ENCODE measurements at regions not wholly inside any gene's neighbourhood (a gene's known extent, or its start where the extent isn't known, plus 50 kb on each side); places are given as distances from the start of the nearest gene placed in this dataset.
A peak's percentile ranks its signal among the peaks of the same experiment; 100 is the strongest.

DNA sequence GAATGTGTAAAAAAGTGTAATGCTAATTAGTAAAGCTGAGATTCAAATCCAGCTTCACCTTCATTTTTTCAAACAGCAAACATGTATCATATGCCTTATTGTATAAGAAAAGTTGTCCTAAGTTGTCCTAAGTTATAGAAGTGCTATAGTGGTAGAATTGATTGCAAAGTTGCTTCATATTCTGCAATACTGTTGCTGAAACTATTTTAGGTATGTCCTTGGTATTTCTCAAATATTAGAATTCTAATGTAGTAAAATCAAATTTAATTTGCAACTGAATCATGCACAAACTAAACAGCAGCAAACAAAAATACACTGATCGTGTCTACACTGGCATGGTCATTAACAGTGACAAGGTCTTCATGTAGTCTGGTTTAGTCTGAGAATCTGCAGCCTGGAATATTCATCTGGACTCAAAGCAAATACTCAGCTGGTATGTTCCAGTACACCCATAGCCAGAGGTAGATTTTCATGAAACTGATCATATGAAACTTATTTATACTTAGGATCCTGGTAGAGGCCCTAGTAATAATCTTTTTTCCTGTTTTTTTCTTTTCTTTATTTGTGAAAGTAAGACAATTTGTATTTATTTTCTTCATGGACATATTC lies 555.6 kb upstream of the ZEB2 start:
- Histone ChIP-seq H3K9me3 (ENCODE audit: control insufficient read depth, insufficient read depth, low read length) (no peaks in the 10 kb centered on the region), H3K36me3 (ENCODE audit: control insufficient read depth, insufficient read depth, low read length) (no peaks in the 10 kb centered on the region), H3K4me1 (ENCODE audit: control insufficient read depth, insufficient read depth, low read length) (no peaks in the 10 kb centered on the region), H3K4me3 (ENCODE audit: low read depth, low read length) (no peak overlapping the region), H3K27ac (ENCODE audit: low read depth, low read length) (no peak overlapping the region), H3K27me3 (ENCODE audit: control insufficient read depth, insufficient read depth, low read length) (no peaks in the 10 kb centered on the region)
- no peak for DNase-seq (ENCODE audit: low read depth in 4 of 6, low spot score in 6 of 6)
- no CpG with 5 or more reads among the region's 1 CpG for WGBS (ENCODE audit: insufficient coverage)

DNA sequence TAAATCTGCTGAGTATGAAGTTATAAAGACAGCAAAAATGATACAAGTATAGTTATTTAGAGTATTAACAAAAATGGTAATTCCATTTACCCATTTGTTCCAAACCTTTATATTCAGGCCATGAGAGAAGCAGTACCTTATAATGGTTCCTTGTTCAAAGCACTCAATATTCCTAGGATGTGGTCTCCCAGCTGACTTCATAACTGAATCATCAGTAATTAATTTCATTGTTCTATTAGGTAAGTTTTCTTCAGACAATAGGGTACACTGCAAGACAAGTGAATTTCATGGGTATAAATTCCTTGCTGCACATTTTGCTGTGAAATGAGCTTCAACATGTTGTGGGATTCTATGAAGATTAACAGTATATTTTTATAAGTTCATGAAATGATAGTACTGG lies 550.8 kb upstream of the ZEB2 start:
- Histone ChIP-seq H3K4me1 (ENCODE audit: control insufficient read depth, insufficient read depth, low read length) (no peaks in the 10 kb centered on the region), H3K4me3 (ENCODE audit: low read depth, low read length) (no peak overlapping the region), H3K9me3 (ENCODE audit: control insufficient read depth, insufficient read depth, low read length) (no peaks in the 10 kb centered on the region), H3K27me3 (ENCODE audit: control insufficient read depth, insufficient read depth, low read length) (no peaks in the 10 kb centered on the region), H3K27ac (ENCODE audit: low read depth, low read length) (no peak overlapping the region), H3K36me3 (ENCODE audit: control insufficient read depth, insufficient read depth, low read length) (no peaks in the 10 kb centered on the region)
- no peak for DNase-seq (ENCODE audit: low read depth in 4 of 6, low spot score in 6 of 6)

DNA sequence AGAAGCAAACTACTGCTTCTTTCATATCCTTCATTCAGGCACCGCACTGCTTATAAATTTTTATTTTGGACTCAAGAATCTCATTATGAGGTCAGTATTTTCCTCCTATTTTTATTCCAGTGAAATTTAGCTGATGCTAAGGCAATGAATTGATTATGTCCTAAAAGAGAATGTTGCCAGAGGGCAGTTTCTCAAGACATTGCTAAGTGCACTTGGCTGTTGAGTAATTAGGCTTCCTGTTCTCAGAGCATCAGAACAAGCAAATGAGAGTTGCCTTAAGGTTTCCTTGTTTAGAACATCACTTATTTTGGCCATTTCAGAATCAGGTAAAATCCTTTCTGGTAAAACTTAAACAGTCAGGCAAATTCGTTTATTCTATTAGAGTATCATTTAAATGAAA lies 548.6 kb upstream of the ZEB2 start:
- H3K9me3 ChIP-seq (ENCODE audit: control insufficient read depth, insufficient read depth, low read length): no peaks in the 10 kb centered on the region
- H3K27ac ChIP-seq (ENCODE audit: low read depth, low read length): no peak overlapping the region
- no CpG with 5 or more reads among the region's 2 CpGs for whole genome bisulfite sequencing (ENCODE audit: insufficient coverage)
- H3K36me3 ChIP-seq (ENCODE audit: control insufficient read depth, insufficient read depth, low read length): no peaks in the 10 kb centered on the region
- DNase-seq (ENCODE audit: low read depth in 4 of 6, low spot score in 6 of 6): no peak
- no peak overlapping the region for H3K4me3 ChIP-seq (ENCODE audit: low read depth, low read length)
- H3K27me3 ChIP-seq (ENCODE audit: control insufficient read depth, insufficient read depth, low read length): no peaks in the 10 kb centered on the region
- no peaks in the 10 kb centered on the region for H3K4me1 ChIP-seq (ENCODE audit: control insufficient read depth, insufficient read depth, low read length)

DNA sequence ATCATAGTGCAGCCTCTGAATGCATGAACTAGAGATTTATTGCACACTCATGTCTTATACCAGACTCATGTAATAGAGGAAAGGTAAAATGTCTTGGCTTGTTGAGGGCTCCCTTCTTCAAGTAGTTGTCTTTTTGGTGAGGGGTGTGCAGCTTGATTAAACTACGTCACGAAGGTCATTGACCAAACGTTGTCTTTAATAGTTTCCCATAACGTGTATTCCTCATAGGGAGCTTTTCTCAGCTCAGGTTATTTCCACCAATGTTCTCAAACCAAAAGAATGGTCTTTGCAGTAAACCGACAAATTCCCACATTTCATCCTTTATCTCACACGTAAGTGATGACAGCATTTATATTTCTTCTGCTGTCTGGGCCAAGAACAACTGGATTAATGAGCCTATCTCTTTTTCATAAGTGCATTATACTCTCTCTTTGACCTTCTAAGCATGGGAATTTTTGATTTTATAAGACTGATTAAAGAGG lies 547.7 kb upstream of the ZEB2 start:
- no peak for DNase-seq (ENCODE audit: low read depth in 4 of 6, low spot score in 6 of 6)
- Histone ChIP-seq H3K27me3 (ENCODE audit: control insufficient read depth, insufficient read depth, low read length) (no peaks in the 10 kb centered on the region), H3K9me3 (ENCODE audit: control insufficient read depth, insufficient read depth, low read length) (no peaks in the 10 kb centered on the region), H3K27ac (ENCODE audit: low read depth, low read length) (no peak overlapping the region), H3K4me3 (ENCODE audit: low read depth, low read length) (no peak overlapping the region), H3K36me3 (ENCODE audit: control insufficient read depth, insufficient read depth, low read length) (no peaks in the 10 kb centered on the region), H3K4me1 (ENCODE audit: control insufficient read depth, insufficient read depth, low read length) (no peaks in the 10 kb centered on the region)
- 95% methylated on average over 6 of the region's 6 CpGs for WGBS (ENCODE audit: insufficient coverage)

DNA sequence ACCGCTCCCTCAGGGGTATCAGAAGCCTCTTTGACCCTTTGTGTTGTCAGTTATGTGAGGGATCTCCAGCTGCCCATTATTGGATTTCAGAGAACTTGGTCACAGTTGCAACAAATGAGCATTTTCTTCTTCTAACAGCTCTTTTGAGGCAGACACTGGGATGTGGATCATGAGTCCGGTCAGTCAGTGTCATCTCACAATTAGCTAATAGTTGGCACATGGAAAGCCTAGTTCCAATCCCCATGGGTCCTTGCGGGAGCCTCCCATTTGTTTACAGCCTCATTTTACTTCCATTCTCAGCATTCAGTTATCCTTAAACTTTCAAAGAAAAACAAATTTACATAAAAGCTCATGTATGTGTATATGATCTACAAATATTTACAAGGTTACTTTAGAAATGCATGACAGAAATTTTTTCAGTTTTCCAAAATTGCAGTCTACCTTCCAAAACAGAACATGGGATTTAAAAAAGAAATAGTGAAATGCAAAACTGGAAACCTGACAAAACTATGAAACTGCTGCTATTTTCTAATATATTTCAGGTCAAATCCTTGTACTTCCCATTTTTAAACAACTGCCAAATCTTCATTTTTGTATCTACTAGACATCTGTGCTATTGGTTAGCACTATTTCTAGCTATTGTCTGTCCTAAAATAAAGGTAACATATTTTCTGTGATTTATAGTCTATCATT lies 547.1 kb upstream of the ZEB2 start:
- Histone ChIP-seq H3K4me3 (ENCODE audit: low read depth, low read length) (no peak overlapping the region), H3K27ac (ENCODE audit: low read depth, low read length) (no peak overlapping the region), H3K9me3 (ENCODE audit: control insufficient read depth, insufficient read depth, low read length) (no peaks in the 10 kb centered on the region), H3K27me3 (ENCODE audit: control insufficient read depth, insufficient read depth, low read length) (no peaks in the 10 kb centered on the region), H3K4me1 (ENCODE audit: control insufficient read depth, insufficient read depth, low read length) (no peaks in the 10 kb centered on the region), H3K36me3 (ENCODE audit: control insufficient read depth, insufficient read depth, low read length) (no peaks in the 10 kb centered on the region)
- no peak for DNase-seq (ENCODE audit: low read depth in 4 of 6, low spot score in 6 of 6)
- 0% methylated on average over 1 of the region's 3 CpGs for WGBS (ENCODE audit: insufficient coverage)

DNA sequence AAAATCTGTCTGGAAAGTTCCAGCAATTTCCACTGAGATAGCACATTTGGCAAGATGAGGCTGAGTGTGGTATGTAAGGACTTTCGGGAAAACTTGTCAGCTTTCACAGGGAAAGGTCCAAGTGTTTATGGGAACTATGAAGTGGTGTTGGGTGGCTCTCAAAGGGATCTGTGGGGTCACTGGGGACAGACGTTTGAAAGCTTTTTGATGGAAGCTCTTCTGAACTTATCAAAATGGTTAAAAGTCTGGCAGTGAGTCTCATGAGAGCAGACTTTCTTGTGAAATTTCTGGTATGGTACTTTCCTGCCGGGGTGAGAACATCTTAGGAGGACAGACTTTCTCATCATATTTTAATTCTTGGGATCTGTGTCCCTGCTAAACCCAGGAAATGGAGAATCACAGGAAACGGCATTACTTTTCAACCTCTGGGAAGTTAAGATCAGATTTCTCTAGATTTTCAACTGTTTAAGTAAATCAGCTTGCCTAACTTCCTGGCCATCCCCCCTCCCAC lies 546.3 kb upstream of the ZEB2 start:
- H3K27ac ChIP-seq (ENCODE audit: low read depth, low read length): no peak overlapping the region
- WGBS (ENCODE audit: insufficient coverage): 54% methylated on average over 3 of the region's 4 CpGs

DNA sequence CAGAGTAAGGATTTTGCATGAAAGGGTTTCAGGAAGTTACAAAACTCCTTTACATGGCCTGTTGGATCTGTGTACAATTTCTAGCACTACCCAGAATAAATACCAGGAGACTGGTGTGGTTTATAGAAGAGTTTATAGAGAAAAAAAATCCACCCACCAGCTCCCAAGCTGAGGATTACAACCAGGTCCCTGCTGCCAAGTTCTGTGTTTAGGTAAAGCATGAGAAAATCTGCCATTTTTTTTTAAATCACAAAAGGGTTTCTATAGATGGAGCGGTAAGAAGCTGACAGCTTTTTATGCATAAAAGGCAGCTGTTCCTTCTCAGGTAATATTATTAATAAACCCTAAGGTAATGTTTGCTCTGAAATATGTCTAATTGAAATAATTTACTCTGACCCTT lies 545.4 kb upstream of the ZEB2 start:
- no CpG with 5 or more reads among the region's 1 CpG for WGBS (ENCODE audit: insufficient coverage)
- DNase-seq (ENCODE audit: low read depth in 4 of 6, low spot score in 6 of 6): peak in 1 of 6 donors; percentile 34
- H3K4me1 ChIP-seq (ENCODE audit: control insufficient read depth, insufficient read depth, low read length): no peaks in the 10 kb centered on the region
- H3K9me3 ChIP-seq (ENCODE audit: control insufficient read depth, insufficient read depth, low read length): no peaks in the 10 kb centered on the region
- H3K36me3 ChIP-seq (ENCODE audit: control insufficient read depth, insufficient read depth, low read length): no peaks in the 10 kb centered on the region
- no peaks in the 10 kb centered on the region for H3K27me3 ChIP-seq (ENCODE audit: control insufficient read depth, insufficient read depth, low read length)
- H3K4me3 ChIP-seq (ENCODE audit: low read depth, low read length): no peak overlapping the region
- H3K27ac ChIP-seq (ENCODE audit: low read depth, low read length): no peak overlapping the region

More for the DNA sequence above, 546.3 kb upstream of the ZEB2 start:
- Histone ChIP-seq H3K27me3 (ENCODE audit: control insufficient read depth, insufficient read depth, low read length) (no peaks in the 10 kb centered on the region), H3K36me3 (ENCODE audit: control insufficient read depth, insufficient read depth, low read length) (no peaks in the 10 kb centered on the region), H3K9me3 (ENCODE audit: control insufficient read depth, insufficient read depth, low read length) (no peaks in the 10 kb centered on the region), H3K4me1 (ENCODE audit: control insufficient read depth, insufficient read depth, low read length) (no peaks in the 10 kb centered on the region), H3K4me3 (ENCODE audit: low read depth, low read length) (no peak overlapping the region)
- no peak for DNase-seq (ENCODE audit: low read depth in 4 of 6, low spot score in 6 of 6)

DNA sequence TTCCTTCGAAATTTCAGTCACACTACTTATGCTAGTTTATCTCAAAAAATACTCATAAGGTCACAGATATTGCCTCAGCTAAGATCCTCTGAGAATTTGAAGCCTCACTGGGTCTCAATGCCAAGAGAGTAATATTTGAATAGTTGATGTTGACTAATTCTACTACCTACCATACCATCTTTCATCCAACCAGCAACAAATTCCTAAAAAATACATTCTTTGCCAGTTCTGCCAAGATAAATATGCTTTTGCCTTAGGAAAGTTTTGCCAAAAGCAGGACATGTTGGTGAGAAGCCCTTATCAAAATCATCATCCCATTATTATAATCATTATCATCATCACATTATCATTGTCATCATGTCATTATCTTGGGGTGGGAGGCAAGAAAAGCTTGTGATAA lies 544.6 kb upstream of the ZEB2 start:
- Histone ChIP-seq H3K4me3 (ENCODE audit: low read depth, low read length) (no peak overlapping the region), H3K4me1 (ENCODE audit: control insufficient read depth, insufficient read depth, low read length) (no peaks in the 10 kb centered on the region), H3K9me3 (ENCODE audit: control insufficient read depth, insufficient read depth, low read length) (no peaks in the 10 kb centered on the region), H3K36me3 (ENCODE audit: control insufficient read depth, insufficient read depth, low read length) (no peaks in the 10 kb centered on the region), H3K27me3 (ENCODE audit: control insufficient read depth, insufficient read depth, low read length) (no peaks in the 10 kb centered on the region), H3K27ac (ENCODE audit: low read depth, low read length) (no peak overlapping the region)
- no CpG with 5 or more reads among the region's 1 CpG for WGBS (ENCODE audit: insufficient coverage)
- DNase-seq (ENCODE audit: low read depth in 4 of 6, low spot score in 6 of 6): no peak

DNA sequence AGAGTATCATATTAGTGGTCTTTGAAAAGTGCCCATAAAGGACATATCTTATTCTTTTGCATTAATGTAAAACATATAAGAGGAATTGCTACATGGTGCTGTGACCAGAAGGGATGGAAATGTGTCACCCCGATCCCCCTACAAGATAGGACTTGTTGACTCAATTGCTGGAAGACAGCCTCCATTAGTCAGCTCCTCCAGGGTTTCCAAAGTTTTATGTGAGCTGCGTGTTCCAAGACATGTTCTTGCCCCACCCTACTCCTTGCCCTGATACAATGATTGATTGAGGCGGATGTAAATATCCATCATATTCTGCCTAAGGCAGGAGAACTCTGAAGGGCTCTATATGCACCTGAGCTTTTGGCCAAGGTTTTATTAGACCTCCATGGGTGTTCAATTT lies 541.0 kb upstream of the ZEB2 start:
- WGBS (ENCODE audit: insufficient coverage): 87% methylated on average over 3 of the region's 3 CpGs
- Histone ChIP-seq H3K4me1 (ENCODE audit: control insufficient read depth, insufficient read depth, low read length) (no peaks in the 10 kb centered on the region), H3K36me3 (ENCODE audit: control insufficient read depth, insufficient read depth, low read length) (no peaks in the 10 kb centered on the region), H3K27me3 (ENCODE audit: control insufficient read depth, insufficient read depth, low read length) (no peaks in the 10 kb centered on the region), H3K4me3 (ENCODE audit: low read depth, low read length) (no peak overlapping the region), H3K27ac (ENCODE audit: low read depth, low read length) (no peak overlapping the region), H3K9me3 (ENCODE audit: control insufficient read depth, insufficient read depth, low read length) (no peaks in the 10 kb centered on the region)
- no peak for DNase-seq (ENCODE audit: low read depth in 4 of 6, low spot score in 6 of 6)

DNA sequence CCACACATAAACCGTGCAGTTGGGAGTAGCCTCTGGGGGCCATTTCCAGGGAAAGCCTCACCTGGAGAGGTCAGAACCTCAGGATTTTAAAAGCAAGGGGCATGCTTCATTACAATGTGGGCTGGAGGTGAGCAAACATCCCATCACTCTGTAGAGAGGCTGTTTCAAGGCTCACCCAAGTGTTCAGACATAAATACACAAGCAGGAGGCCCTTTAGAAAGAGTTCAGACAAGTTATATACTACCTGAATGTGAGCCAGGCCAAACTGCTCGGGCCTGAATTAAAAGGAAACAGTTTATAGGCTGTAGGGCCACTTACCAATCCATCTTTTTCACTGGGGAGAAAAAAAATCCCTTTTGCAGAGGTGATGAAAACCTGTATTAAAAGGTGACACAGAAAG lies 540.0 kb upstream of the ZEB2 start:
- Histone ChIP-seq H3K27me3 (ENCODE audit: control insufficient read depth, insufficient read depth, low read length) (no peaks in the 10 kb centered on the region), H3K9me3 (ENCODE audit: control insufficient read depth, insufficient read depth, low read length) (no peaks in the 10 kb centered on the region), H3K4me3 (ENCODE audit: low read depth, low read length) (no peak overlapping the region), H3K4me1 (ENCODE audit: control insufficient read depth, insufficient read depth, low read length) (no peaks in the 10 kb centered on the region), H3K36me3 (ENCODE audit: control insufficient read depth, insufficient read depth, low read length) (no peaks in the 10 kb centered on the region), H3K27ac (ENCODE audit: low read depth, low read length) (no peak overlapping the region)
- WGBS (ENCODE audit: insufficient coverage): no CpG with 5 or more reads among the region's 2 CpGs
- DNase-seq (ENCODE audit: low read depth in 4 of 6, low spot score in 6 of 6): no peak
